ENCODE measurements at regions not wholly inside any gene's neighbourhood (a gene's known extent, or its start where the extent isn't known, plus 50 kb on each side); places are given as distances from the start of the nearest gene placed in this dataset.

GRCh38 chr13:100746953-100747683 lies 72.5 kb upstream of the TMTC4 start:
- no peaks in the 10 kb centered on the region for H3K4me1 ChIP-seq (ENCODE audit: insufficient read depth, low read length, poor library complexity, severe bottlenecking)
- H3K27ac ChIP-seq (ENCODE audit: low read depth, low read length, poor library complexity, severe bottlenecking): no peak overlapping the region
- no peak for DNase-seq (ENCODE audit: low spot score)
- no peak overlapping the region for H3K4me2 ChIP-seq (ENCODE audit: low read length)
- intact Hi-C loops (cut with micrococcal nuclease; ENCODE audit: unreplicated experiment): no loop called here
- CTCF ChIA-PET (ENCODE audit: unreplicated experiment): no interaction called here
- H4K20me1 ChIP-seq (ENCODE audit: insufficient read depth, low read length): no peaks in the 10 kb centered on the region
- H3K79me2 ChIP-seq (ENCODE audit: insufficient read depth, low read depth, low read length): no peaks in the 10 kb centered on the region
- H3K9me3 ChIP-seq (ENCODE audit: low read length): no peaks in the 10 kb centered on the region
- POLR2A ChIA-PET: no interaction called here
- H2AFZ ChIP-seq (ENCODE audit: low read length): no peak overlapping the region
- H3K9me2 ChIP-seq (ENCODE audit: insufficient read depth, low read length): no peaks in the 10 kb centered on the region
- H3K36me3 ChIP-seq (ENCODE audit: insufficient read depth, low read length): no peaks in the 10 kb centered on the region
- H3K4me3 ChIP-seq (ENCODE audit: low read depth, low read length, poor library complexity, severe bottlenecking): no peak overlapping the region
- TF ChIP-seq CTCF (conservative IDR thresholded peaks at IDR 0.05; ENCODE audit: low read length) (no peak), EZH2phosphoT487 (IDR thresholded peaks at IDR 0.05; ENCODE audit: borderline replicate concordance, low read depth, low read length) (no peak)
- no TSS peak for BruUV-seq (replicated peaks)

GRCh38 chr13:100738176-100738855 lies 63.7 kb upstream of the TMTC4 start:
- Histone ChIP-seq H3K4me1 (ENCODE audit: insufficient read depth, low read length, poor library complexity, severe bottlenecking) (no peaks in the 10 kb centered on the region), H3K79me2 (ENCODE audit: insufficient read depth, low read depth, low read length) (no peaks in the 10 kb centered on the region), H2AFZ (ENCODE audit: low read length) (no peak overlapping the region), H3K9me3 (ENCODE audit: low read length) (no peaks in the 10 kb centered on the region), H3K27ac (ENCODE audit: low read depth, low read length, poor library complexity, severe bottlenecking) (no peak overlapping the region), H3K36me3 (ENCODE audit: insufficient read depth, low read length) (no peaks in the 10 kb centered on the region), H3K9me2 (ENCODE audit: insufficient read depth, low read length) (no peaks in the 10 kb centered on the region), H4K20me1 (ENCODE audit: insufficient read depth, low read length) (no peaks in the 10 kb centered on the region), H3K4me2 (ENCODE audit: low read length) (no peak overlapping the region), H3K4me3 (ENCODE audit: low read depth, low read length, poor library complexity, severe bottlenecking) (no peak overlapping the region)
- CTCF ChIA-PET (ENCODE audit: unreplicated experiment): no interaction called here
- no peak for DNase-seq (ENCODE audit: low spot score)
- BruUV-seq (replicated peaks): no TSS peak
- POLR2A ChIA-PET: interaction anchor here (0.7 kb wide), 1 partner anchor 28 kb away, joined by 3 read pairs; no protein-coding TSS in a partner anchor
- intact Hi-C loops (cut with micrococcal nuclease; ENCODE audit: unreplicated experiment): no loop called here
- TF ChIP-seq EZH2phosphoT487 (IDR thresholded peaks at IDR 0.05; ENCODE audit: borderline replicate concordance, low read depth, low read length) (no peak), CTCF (conservative IDR thresholded peaks at IDR 0.05; ENCODE audit: low read length) (no peak)

GRCh38 chr13:100735494-100735893 lies 60.9 kb upstream of the TMTC4 start:
- DNase-seq (ENCODE audit: low spot score): no peak
- no peaks in the 10 kb centered on the region for H3K9me2 ChIP-seq (ENCODE audit: insufficient read depth, low read length)
- ChIA-PET POLR2A (no interaction called here), CTCF (ENCODE audit: unreplicated experiment) (no interaction called here)
- H2AFZ ChIP-seq (ENCODE audit: low read length): no peak overlapping the region
- no peaks in the 10 kb centered on the region for H3K79me2 ChIP-seq (ENCODE audit: insufficient read depth, low read depth, low read length)
- no peak overlapping the region for H3K4me3 ChIP-seq (ENCODE audit: low read depth, low read length, poor library complexity, severe bottlenecking)
- no peaks in the 10 kb centered on the region for H3K9me3 ChIP-seq (ENCODE audit: low read length)
- H3K27ac ChIP-seq (ENCODE audit: low read depth, low read length, poor library complexity, severe bottlenecking): no peak overlapping the region
- no peaks in the 10 kb centered on the region for H3K4me1 ChIP-seq (ENCODE audit: insufficient read depth, low read length, poor library complexity, severe bottlenecking)
- no peak overlapping the region for H3K4me2 ChIP-seq (ENCODE audit: low read length)
- no TSS peak for BruUV-seq (replicated peaks)
- no peaks in the 10 kb centered on the region for H3K36me3 ChIP-seq (ENCODE audit: insufficient read depth, low read length)
- H4K20me1 ChIP-seq (ENCODE audit: insufficient read depth, low read length): no peaks in the 10 kb centered on the region
- TF ChIP-seq CTCF (conservative IDR thresholded peaks at IDR 0.05; ENCODE audit: low read length) (no peak), EZH2phosphoT487 (IDR thresholded peaks at IDR 0.05; ENCODE audit: borderline replicate concordance, low read depth, low read length) (no peak)
- intact Hi-C loops (cut with micrococcal nuclease; ENCODE audit: unreplicated experiment): no loop called here

Data from OCI-LY7 (cell line).